Activated CD4-positive, alpha-beta T cell treated with anti-CD3 and anti-CD28 coated beads, Interleukin-2, amount 10 ng/mL, durations not matched to agents 24 days and 14 days (primary cell): ENCODE measurements at regions not wholly inside any gene's neighbourhood (a gene's known extent, or its start where the extent isn't known, plus 50 kb on each side); places are given as distances from the start of the nearest gene placed in this dataset.
"Not testable (repeated sequence)": the region's sequence is repeated elsewhere in the genome, so short reads cannot be mapped to it uniquely, and the experiment has no call there.

ENCODE experiments used
- DNase-seq: peaks from one replicate; pipeline ENCODE4 v3.0.0; 2022
- H3K27ac Mint-ChIP-seq: one replicate; pipeline ENCODE4 v1.8.0; 2022; ENCODE audit warnings: mild to moderate bottlenecking, mixed read lengths
- H3K27me3 Mint-ChIP-seq: one replicate; pipeline ENCODE4 v1.8.0; 2022; ENCODE audit warnings: mixed read lengths
- H3K36me3 Mint-ChIP-seq: one replicate; pipeline ENCODE4 v1.8.0; 2022; ENCODE audit warnings: low read depth, mild to moderate bottlenecking, mixed read lengths
- H3K4me1 Mint-ChIP-seq: one replicate; pipeline ENCODE4 v1.8.0; 2021; ENCODE audit warnings: mixed read lengths
- H3K4me3 Mint-ChIP-seq: one replicate; pipeline ENCODE4 v1.8.0; 2022; ENCODE audit warnings: mild to moderate bottlenecking, moderate library complexity, mixed read lengths
- H3K9me3 Mint-ChIP-seq: one replicate; pipeline ENCODE4 v1.8.0; 2021; ENCODE audit warnings: mixed read lengths
- intact Hi-C: fragments of 100-400 bp; cut with micrococcal nuclease; formaldehyde crosslinking; loops from one replicate; pipeline ENCODE4 v1.15.1; 2023

- H3K27me3 Mint-ChIP-seq, H3K4me1 Mint-ChIP-seq, H3K4me3 Mint-ChIP-seq, H3K27ac Mint-ChIP-seq, DNase-seq, H3K9me3 Mint-ChIP-seq, intact Hi-C loops, H3K36me3 Mint-ChIP-seq: not testable (repeated sequence)
Observed at GRCh38 chr12:116452975-116453374, 106.2 kb upstream of the MAP1LC3B2 start.

- Mint-ChIP-seq H3K27me3 (peaks cover 7% of the 10 kb centered on the region), H3K27ac (no peak overlapping the region), H3K9me3 (no peaks in the 10 kb centered on the region), H3K4me3 (no peak overlapping the region), H3K36me3 (no peaks in the 10 kb centered on the region), H3K4me1 (no peaks in the 10 kb centered on the region)
- intact Hi-C loops, result no loop called here
- DNase-seq, result no peak
Observed at GRCh38 chr12:116453631-116454030, 105.5 kb upstream of the MAP1LC3B2 start.

- H3K36me3 Mint-ChIP-seq, result no peaks in the 10 kb centered on the region
- intact Hi-C loops, result no loop called here
- no peak overlapping the region for H3K27ac Mint-ChIP-seq
- peaks cover 7% of the 10 kb centered on the region for H3K27me3 Mint-ChIP-seq
- DNase-seq, result no peak
- H3K9me3 Mint-ChIP-seq, result no peaks in the 10 kb centered on the region
- no peaks in the 10 kb centered on the region for H3K4me1 Mint-ChIP-seq
- no peak overlapping the region for H3K4me3 Mint-ChIP-seq
Observed at GRCh38 chr12:116454076-116454475, 105.1 kb upstream of the MAP1LC3B2 start.

GRCh38 chr12:116454950-116455447, 104.2 kb upstream of the MAP1LC3B2 start:
- Mint-ChIP-seq H3K27me3 (peaks cover 7% of the 10 kb centered on the region), H3K4me1 (no peaks in the 10 kb centered on the region), H3K9me3 (no peaks in the 10 kb centered on the region), H3K4me3 (no peak overlapping the region), H3K27ac (no peak overlapping the region), H3K36me3 (no peaks in the 10 kb centered on the region)
- no peak for DNase-seq
- intact Hi-C loops, result no loop called here

- no peaks in the 10 kb centered on the region for H3K36me3 Mint-ChIP-seq
- intact Hi-C loops, result no loop called here
- H3K27ac Mint-ChIP-seq, result no peak overlapping the region
- peaks cover 7% of the 10 kb centered on the region for H3K27me3 Mint-ChIP-seq
- DNase-seq, result no peak
- no peaks in the 10 kb centered on the region for H3K9me3 Mint-ChIP-seq
- no peaks in the 10 kb centered on the region for H3K4me1 Mint-ChIP-seq
- no peak overlapping the region for H3K4me3 Mint-ChIP-seq
Observed at GRCh38 chr12:116455540-116456329, 103.4 kb upstream of the MAP1LC3B2 start.

- Mint-ChIP-seq H3K4me1 (no peaks in the 10 kb centered on the region), H3K36me3 (no peaks in the 10 kb centered on the region), H3K27me3 (peaks cover 7% of the 10 kb centered on the region), H3K27ac (no peak overlapping the region), H3K4me3 (no peak overlapping the region), H3K9me3 (no peaks in the 10 kb centered on the region)
- intact Hi-C loops, result no loop called here
- DNase-seq, result no peak
Observed at GRCh38 chr12:116456330-116457082, 102.7 kb upstream of the MAP1LC3B2 start.

GRCh38 chr12:116458492-116458891, 100.7 kb upstream of the MAP1LC3B2 start:
- no peak for DNase-seq
- intact Hi-C loops, result no loop called here
- H3K27me3 Mint-ChIP-seq, result peaks cover 10% of the 10 kb centered on the region

GRCh38 chr12:116459011-116459875, 99.9 kb upstream of the MAP1LC3B2 start:
- DNase-seq, result no peak
- H3K4me1 Mint-ChIP-seq, result no peaks in the 10 kb centered on the region
- no peak overlapping the region for H3K4me3 Mint-ChIP-seq
- intact Hi-C loops, result no loop called here
- peaks cover 10% of the 10 kb centered on the region for H3K27me3 Mint-ChIP-seq
- no peaks in the 10 kb centered on the region for H3K9me3 Mint-ChIP-seq
- no peaks in the 10 kb centered on the region for H3K36me3 Mint-ChIP-seq
- no peak overlapping the region for H3K27ac Mint-ChIP-seq

More at GRCh38 chr12:116458492-116458891, 100.7 kb upstream of the MAP1LC3B2 start:
- Mint-ChIP-seq H3K4me1 (no peaks in the 10 kb centered on the region), H3K36me3 (no peaks in the 10 kb centered on the region), H3K4me3 (no peak overlapping the region), H3K27ac (no peak overlapping the region), H3K9me3 (no peaks in the 10 kb centered on the region)

- Mint-ChIP-seq H3K4me1 (no peaks in the 10 kb centered on the region), H3K4me3 (no peak overlapping the region), H3K36me3 (no peaks in the 10 kb centered on the region), H3K9me3 (no peaks in the 10 kb centered on the region), H3K27ac (no peak overlapping the region), H3K27me3 (peaks cover 10% of the 10 kb centered on the region)
- intact Hi-C loops, result no loop called here
- no peak for DNase-seq
Observed at GRCh38 chr12:116459916-116460663, 99.1 kb upstream of the MAP1LC3B2 start.

GRCh38 chr12:116461060-116461459, 98.1 kb upstream of the MAP1LC3B2 start:
- Mint-ChIP-seq H3K4me1 (no peaks in the 10 kb centered on the region), H3K27ac (no peak overlapping the region), H3K9me3 (no peaks in the 10 kb centered on the region), H3K36me3 (no peaks in the 10 kb centered on the region), H3K4me3 (no peak overlapping the region), H3K27me3 (peaks cover 7% of the 10 kb centered on the region)
- intact Hi-C loops, result no loop called here
- DNase-seq, result no peak

GRCh38 chr12:116463366-116463765, 95.8 kb upstream of the MAP1LC3B2 start:
- no peak for DNase-seq
- peaks cover 6% of the 10 kb centered on the region for H3K27me3 Mint-ChIP-seq
- H3K36me3 Mint-ChIP-seq, result no peaks in the 10 kb centered on the region
- H3K9me3 Mint-ChIP-seq, result no peaks in the 10 kb centered on the region
- H3K27ac Mint-ChIP-seq, result no peak overlapping the region
- H3K4me1 Mint-ChIP-seq, result no peaks in the 10 kb centered on the region
- intact Hi-C loops, result no loop called here
- no peak overlapping the region for H3K4me3 Mint-ChIP-seq

- DNase-seq, result no peak
- peaks cover 6% of the 10 kb centered on the region for H3K27me3 Mint-ChIP-seq
- H3K4me1 Mint-ChIP-seq, result no peaks in the 10 kb centered on the region
- H3K27ac Mint-ChIP-seq, result no peak overlapping the region
- intact Hi-C loops, result no loop called here
- H3K4me3 Mint-ChIP-seq, result no peak overlapping the region
- no peaks in the 10 kb centered on the region for H3K36me3 Mint-ChIP-seq
- H3K9me3 Mint-ChIP-seq, result no peaks in the 10 kb centered on the region
Observed at GRCh38 chr12:116465407-116465806, 93.8 kb upstream of the MAP1LC3B2 start.

GRCh38 chr12:116465856-116466255, 93.3 kb upstream of the MAP1LC3B2 start:
- DNase-seq, result no peak
- H3K36me3 Mint-ChIP-seq, result no peaks in the 10 kb centered on the region
- H3K27me3 Mint-ChIP-seq, result peaks cover 6% of the 10 kb centered on the region
- H3K27ac Mint-ChIP-seq, result no peak overlapping the region
- H3K4me3 Mint-ChIP-seq, result no peak overlapping the region
- no peaks in the 10 kb centered on the region for H3K4me1 Mint-ChIP-seq
- intact Hi-C loops, result no loop called here
- no peaks in the 10 kb centered on the region for H3K9me3 Mint-ChIP-seq
